ENCODE measurements at regions not wholly inside any gene's neighbourhood (a gene's known extent, or its start where the extent isn't known, plus 50 kb on each side); places are given as distances from the start of the nearest gene placed in this dataset.
A peak's percentile ranks its signal among the peaks of the same experiment; 100 is the strongest.
"Not testable (repeated sequence)": the region's sequence is repeated elsewhere in the genome, so short reads cannot be mapped to it uniquely, and the experiment has no call there.

- no peak for DNase-seq (ENCODE audit: low read depth in 1 of 2, low spot score in 2 of 2)
- Histone ChIP-seq H3K36me3 (no peaks in the 10 kb centered on the region), H3K4me3 (no peak overlapping the region)
Observed at GRCh38 chr14:88064841-88065240, 59.9 kb downstream of the GPR65 start.

GRCh38 chr14:88069677-88070076 is 64.7 kb downstream of the GPR65 start:
- Histone ChIP-seq H3K4me3 (no peak overlapping the region), H3K9me3 (replicated peaks) (no peaks in the 10 kb centered on the region), H3K27me3 (replicated peaks) (no peaks in the 10 kb centered on the region), H3K4me1 (replicated peaks) (no peaks in the 10 kb centered on the region), H3K36me3 (no peaks in the 10 kb centered on the region), H3K27ac (no peak overlapping the region)
- no peak for DNase-seq (ENCODE audit: low read depth in 1 of 2, low spot score in 2 of 2)

More at GRCh38 chr14:88064841-88065240, 59.9 kb downstream of the GPR65 start:
- Histone ChIP-seq H3K27ac (no peak overlapping the region), H3K9me3 (replicated peaks) (no peaks in the 10 kb centered on the region), H3K4me1 (replicated peaks) (no peaks in the 10 kb centered on the region), H3K27me3 (replicated peaks) (no peaks in the 10 kb centered on the region)

DNA sequence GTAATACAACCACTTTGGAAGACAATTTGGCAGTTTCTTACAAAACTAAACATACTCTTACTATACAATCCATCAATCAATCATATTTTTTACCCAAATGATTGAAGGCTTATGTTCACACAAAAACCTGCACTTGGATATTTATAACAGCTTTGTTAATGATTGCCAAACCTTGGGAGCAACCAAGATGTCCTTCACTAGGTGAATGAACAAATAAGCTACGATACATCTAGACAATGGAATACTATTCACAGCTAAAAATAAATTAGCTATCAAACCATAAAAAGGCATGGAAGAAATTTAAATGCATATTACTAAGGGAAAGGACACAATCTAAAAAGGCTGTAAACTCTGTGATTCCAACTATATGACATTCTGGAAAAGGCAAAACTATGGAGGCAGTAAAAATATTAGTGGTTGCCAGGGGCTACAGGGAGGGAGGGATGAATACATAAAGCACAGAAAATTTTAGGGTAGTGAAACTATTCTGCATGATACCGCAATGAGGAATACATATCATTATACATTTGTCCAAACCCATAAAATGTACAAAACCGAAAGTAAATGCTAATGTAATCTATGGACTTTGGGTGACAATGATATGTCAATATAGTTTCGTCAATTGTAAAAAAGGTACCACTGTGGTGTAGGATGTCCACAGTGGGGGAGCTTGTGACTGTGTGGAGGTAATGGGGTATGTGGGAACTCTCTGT is 70.5 kb downstream of the GPR65 start:
- Histone ChIP-seq H3K9me3 (replicated peaks) (no peaks in the 10 kb centered on the region), H3K4me1 (replicated peaks) (no peaks in the 10 kb centered on the region), H3K27ac (no peak overlapping the region), H3K4me3 (no peak overlapping the region), H3K27me3 (replicated peaks) (no peaks in the 10 kb centered on the region), H3K36me3 (no peaks in the 10 kb centered on the region)
- DNase-seq (ENCODE audit: low read depth in 1 of 2, low spot score in 2 of 2) = no peak

- no peaks in the 10 kb centered on the region for H3K4me1 ChIP-seq (replicated peaks)
- H3K4me3 ChIP-seq = no peak overlapping the region
- H3K27ac ChIP-seq = no peak overlapping the region
- no peak for DNase-seq (ENCODE audit: low read depth in 1 of 2, low spot score in 2 of 2)
- H3K36me3 ChIP-seq = no peaks in the 10 kb centered on the region
- no peaks in the 10 kb centered on the region for H3K9me3 ChIP-seq (replicated peaks)
- H3K27me3 ChIP-seq (replicated peaks) = no peaks in the 10 kb centered on the region
Observed at GRCh38 chr14:88078525-88078924, 73.6 kb downstream of the GPR65 start.

- Histone ChIP-seq H3K27me3 (replicated peaks) (no peaks in the 10 kb centered on the region), H3K9me3 (replicated peaks) (no peaks in the 10 kb centered on the region), H3K4me1 (replicated peaks) (no peaks in the 10 kb centered on the region), H3K36me3 (no peaks in the 10 kb centered on the region), H3K4me3 (no peak overlapping the region), H3K27ac (no peak overlapping the region)
- DNase-seq (ENCODE audit: low read depth in 1 of 2, low spot score in 2 of 2) = no peak
Observed at GRCh38 chr14:88079624-88080023, 74.7 kb downstream of the GPR65 start.

- Histone ChIP-seq H3K9me3 (replicated peaks) (no peaks in the 10 kb centered on the region), H3K27ac (no peak overlapping the region), H3K4me3 (no peak overlapping the region), H3K4me1 (replicated peaks) (no peaks in the 10 kb centered on the region), H3K27me3 (replicated peaks) (0 out of 2 replicates have a peak, but pooled peaks cover 4% of the 10 kb centered on the region), H3K36me3 (no peaks in the 10 kb centered on the region)
- DNase-seq (ENCODE audit: low read depth in 1 of 2, low spot score in 2 of 2) = no peak
Observed at GRCh38 chr14:88085736-88086135, 80.8 kb downstream of the GPR65 start.

GRCh38 chr14:88089445-88089844 is 84.5 kb downstream of the GPR65 start:
- Histone ChIP-seq H3K36me3 (no peaks in the 10 kb centered on the region), H3K9me3 (replicated peaks) (no peaks in the 10 kb centered on the region), H3K4me3 (no peak overlapping the region), H3K4me1 (replicated peaks) (no peaks in the 10 kb centered on the region), H3K27ac (no peak overlapping the region), H3K27me3 (replicated peaks) (0 out of 2 replicates have a peak, but pooled peaks cover 4% of the 10 kb centered on the region)
- DNase-seq (ENCODE audit: low read depth in 1 of 2, low spot score in 2 of 2) = no peak

GRCh38 chr14:88092529-88092928 is 87.6 kb downstream of the GPR65 start:
- H3K27me3 ChIP-seq (replicated peaks) = no peaks in the 10 kb centered on the region
- H3K9me3 ChIP-seq (replicated peaks) = no peaks in the 10 kb centered on the region
- no peak overlapping the region for H3K27ac ChIP-seq
- no peaks in the 10 kb centered on the region for H3K36me3 ChIP-seq
- H3K4me3 ChIP-seq = no peak overlapping the region
- no peak for DNase-seq (ENCODE audit: low read depth in 1 of 2, low spot score in 2 of 2)
- no peaks in the 10 kb centered on the region for H3K4me1 ChIP-seq (replicated peaks)

GRCh38 chr14:88095791-88096190 is 90.9 kb downstream of the GPR65 start:
- Histone ChIP-seq H3K9me3 (replicated peaks) (no peaks in the 10 kb centered on the region), H3K4me3 (no peak overlapping the region), H3K36me3 (no peaks in the 10 kb centered on the region), H3K4me1 (replicated peaks) (no peaks in the 10 kb centered on the region), H3K27me3 (replicated peaks) (no peaks in the 10 kb centered on the region), H3K27ac (no peak overlapping the region)
- no peak for DNase-seq (ENCODE audit: low read depth in 1 of 2, low spot score in 2 of 2)

- H3K27ac ChIP-seq = no peak overlapping the region
- H3K9me3 ChIP-seq (replicated peaks) = no peaks in the 10 kb centered on the region
- H3K27me3 ChIP-seq (replicated peaks) = no peaks in the 10 kb centered on the region
- no peaks in the 10 kb centered on the region for H3K36me3 ChIP-seq
- H3K4me1 ChIP-seq (replicated peaks) = no peaks in the 10 kb centered on the region
- DNase-seq (ENCODE audit: low read depth in 1 of 2, low spot score in 2 of 2) = no peak
- H3K4me3 ChIP-seq = no peak overlapping the region
Observed at GRCh38 chr14:88098163-88098562, 93.2 kb downstream of the GPR65 start.

GRCh38 chr14:88104710-88105109 is 99.8 kb downstream of the GPR65 start:
- no peaks in the 10 kb centered on the region for H3K4me1 ChIP-seq (replicated peaks)
- H3K36me3 ChIP-seq = no peaks in the 10 kb centered on the region
- H3K27me3 ChIP-seq (replicated peaks) = no peaks in the 10 kb centered on the region
- H3K4me3 ChIP-seq = no peak overlapping the region
- no peak overlapping the region for H3K27ac ChIP-seq
- no peak for DNase-seq (ENCODE audit: low read depth in 1 of 2, low spot score in 2 of 2)
- no peaks in the 10 kb centered on the region for H3K9me3 ChIP-seq (replicated peaks)

DNA sequence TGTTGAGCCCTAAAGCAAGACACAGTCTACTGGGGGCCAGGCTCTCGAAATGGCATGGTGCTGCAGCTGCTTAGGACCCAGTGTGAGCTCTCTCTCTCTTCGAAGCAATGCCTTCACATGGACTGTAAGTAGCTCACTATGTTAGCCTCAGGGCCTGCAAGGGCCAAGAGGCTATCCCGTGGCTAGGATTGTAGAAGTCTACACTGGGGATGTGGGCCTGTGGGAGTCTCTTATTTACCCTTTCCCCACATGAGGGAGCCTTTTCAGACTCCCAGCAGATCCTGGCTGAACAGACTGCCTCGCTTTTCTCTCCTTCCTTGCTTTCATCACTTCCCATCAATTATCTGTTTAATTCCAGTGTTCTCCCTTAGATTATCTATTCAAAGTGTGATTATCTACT is 101.4 kb downstream of the GPR65 start:
- H3K27me3 ChIP-seq (replicated peaks) = no peaks in the 10 kb centered on the region
- H3K36me3 ChIP-seq = no peaks in the 10 kb centered on the region
- no peaks in the 10 kb centered on the region for H3K9me3 ChIP-seq (replicated peaks)
- no peak for DNase-seq (ENCODE audit: low read depth in 1 of 2, low spot score in 2 of 2)
- no peaks in the 10 kb centered on the region for H3K4me1 ChIP-seq (replicated peaks)
- no peak overlapping the region for H3K4me3 ChIP-seq
- H3K27ac ChIP-seq = no peak overlapping the region

DNA sequence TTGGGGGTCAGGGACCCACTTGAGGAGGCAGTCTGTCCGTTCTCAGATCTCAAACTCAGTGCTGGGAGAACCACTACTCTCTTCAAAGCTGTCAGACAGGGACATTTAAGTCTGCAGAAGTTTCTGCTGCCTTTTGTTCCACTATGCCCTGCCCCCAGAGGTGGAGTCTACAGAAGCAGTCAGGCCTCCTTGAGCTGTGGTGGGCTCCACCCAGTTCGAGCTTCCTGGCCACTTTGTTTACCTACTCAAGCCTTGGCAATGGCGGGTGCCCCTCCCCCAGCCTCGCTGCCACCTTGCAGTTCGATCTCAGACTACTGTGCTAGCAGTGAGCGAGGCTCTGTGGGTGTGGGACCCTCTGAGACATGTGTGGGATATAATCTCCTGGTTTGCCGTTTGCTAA is 122.7 kb downstream of the GPR65 start:
- H3K27ac ChIP-seq; H3K36me3 ChIP-seq; H3K9me3 ChIP-seq (replicated peaks); H3K27me3 ChIP-seq (replicated peaks); DNase-seq (ENCODE audit: low read depth in 1 of 2, low spot score in 2 of 2); H3K4me3 ChIP-seq: not testable (repeated sequence)
- H3K4me1 ChIP-seq (replicated peaks) = peaks cover 25% of the 10 kb centered on the region

DNA sequence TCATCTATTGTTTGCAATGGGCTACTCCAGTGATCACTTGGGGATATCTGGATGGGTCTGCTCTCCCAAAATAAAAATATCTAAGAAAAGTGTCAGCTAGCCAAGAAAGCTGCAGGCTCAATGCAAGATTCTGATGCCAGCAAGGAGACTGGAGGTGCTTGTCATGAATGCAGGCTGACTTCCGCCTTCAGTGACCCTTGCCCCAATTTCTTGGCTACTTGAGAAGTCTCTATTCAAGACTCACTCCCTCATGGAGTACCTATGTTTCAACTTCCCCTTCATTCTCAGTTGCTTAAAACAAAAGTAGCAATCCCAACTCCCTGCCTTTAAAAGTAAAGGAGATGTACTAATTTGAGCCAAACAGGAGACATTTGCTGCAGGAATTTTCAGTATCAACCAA is 123.9 kb downstream of the GPR65 start:
- DNase-seq (ENCODE audit: low read depth in 1 of 2, low spot score in 2 of 2) = no peak
- Histone ChIP-seq H3K4me3 (no peak overlapping the region), H3K27me3 (replicated peaks) (no peaks in the 10 kb centered on the region), H3K36me3 (no peaks in the 10 kb centered on the region), H3K4me1 (replicated peaks) (peaks cover 25% of the 10 kb centered on the region), H3K9me3 (replicated peaks) (no peaks in the 10 kb centered on the region), H3K27ac (peak overlapping the region; percentile 98)
